H4 (cell line): ENCODE measurements at regions not wholly inside any gene's neighbourhood (a gene's known extent, or its start where the extent isn't known, plus 50 kb on each side); places are given as distances from the start of the nearest gene placed in this dataset.

ENCODE experiments used
- DNase-seq: peaks from one replicate; pipeline ENCODE4 v3.0.0-alpha.2; 2015; ENCODE audit warnings: low spot score

- peak; percentile 66 for DNase-seq
Measured at GRCh38 chr4:120977435-120977997, 55.0 kb upstream of the PRDM5 start.

- DNase-seq = no peak
Measured at GRCh38 chr4:120973207-120973606, 50.7 kb upstream of the PRDM5 start.
